Epithelial cell of prostate (primary cell): ENCODE measurements at regions not wholly inside any gene's neighbourhood (a gene's known extent, or its start where the extent isn't known, plus 50 kb on each side); places are given as distances from the start of the nearest gene placed in this dataset.

Experiments
- DNase-seq: peaks from one replicate; pipeline ENCODE4 v3.0.0-alpha.2; 2011; ENCODE audit warnings: low read depth, low spot score
- H3K27ac ChIP-seq: fragments of 450-650 bp; 2 replicates; pipeline ENCODE4 v1.5.1; 2017; ENCODE audit warnings: mild to moderate bottlenecking

GRCh38 chr17:62913991-62914570 is 52.0 kb upstream of the TANC2 start:
- no peak for DNase-seq
- no peak overlapping the region for H3K27ac ChIP-seq

DNA sequence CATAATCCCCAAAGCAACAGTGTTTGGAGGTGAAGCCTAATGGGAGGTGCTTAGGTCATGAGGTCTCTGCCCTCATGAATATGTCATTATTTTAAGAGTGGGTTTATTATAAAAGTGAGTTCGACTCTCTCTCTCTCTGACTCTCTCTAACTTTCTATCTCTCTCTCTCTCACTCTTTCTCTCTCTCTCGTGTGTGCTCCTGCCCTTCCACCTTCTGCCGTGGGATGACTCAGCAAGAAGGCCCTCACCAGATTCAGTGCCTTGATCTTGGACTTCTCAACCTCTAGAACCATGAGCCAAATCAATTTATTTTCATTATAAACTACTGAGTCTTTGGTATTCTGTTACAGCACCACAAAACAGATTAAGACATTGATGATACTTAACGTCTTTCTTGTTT is 53.7 kb upstream of the TANC2 start:
- DNase-seq: no peak
- H3K27ac ChIP-seq: no peak overlapping the region

DNA sequence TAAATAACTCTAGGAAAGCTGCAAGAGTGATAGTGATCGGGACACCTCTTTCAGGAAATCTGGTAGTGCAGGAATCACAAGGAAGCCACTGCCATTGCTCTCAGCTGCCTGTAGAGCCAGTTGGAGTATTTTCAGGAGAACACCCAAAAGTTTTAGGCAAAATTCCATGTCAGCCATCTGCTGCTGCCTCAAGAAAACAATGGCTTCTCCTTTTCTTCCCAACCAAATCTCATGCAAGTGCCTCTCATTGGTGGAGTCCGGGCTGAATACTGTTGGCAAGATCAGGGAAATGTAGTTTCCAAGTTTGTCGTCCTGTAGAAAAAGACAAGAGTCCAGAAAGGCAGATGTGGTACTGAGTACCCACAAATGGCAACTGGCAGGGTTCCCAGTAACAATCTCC is 54.9 kb upstream of the TANC2 start:
- DNase-seq: no peak
- no peak overlapping the region for H3K27ac ChIP-seq

GRCh38 chr17:62910277-62910676 is 55.8 kb upstream of the TANC2 start:
- no peak for DNase-seq
- no peak overlapping the region for H3K27ac ChIP-seq

DNA sequence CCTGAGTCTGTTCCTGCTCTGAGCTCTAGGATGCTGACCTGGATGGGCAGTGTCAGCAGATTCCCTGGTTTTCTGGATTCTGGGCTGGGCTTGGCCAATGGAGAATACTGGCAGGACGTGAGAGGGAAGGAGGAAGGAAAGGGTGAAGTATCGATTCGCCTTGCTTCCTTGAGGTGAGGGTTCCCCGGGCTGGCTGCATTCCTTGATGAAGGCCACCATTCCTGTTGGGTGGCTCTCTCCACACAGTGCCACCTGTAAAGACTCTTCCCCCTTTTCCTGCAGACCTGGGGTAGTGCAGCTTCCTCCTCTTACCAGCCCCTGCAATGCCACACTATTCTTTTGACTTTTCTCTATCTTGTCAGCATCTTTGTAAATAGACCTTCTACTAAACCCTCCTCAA is 58.1 kb upstream of the TANC2 start:
- no peak for DNase-seq

DNA sequence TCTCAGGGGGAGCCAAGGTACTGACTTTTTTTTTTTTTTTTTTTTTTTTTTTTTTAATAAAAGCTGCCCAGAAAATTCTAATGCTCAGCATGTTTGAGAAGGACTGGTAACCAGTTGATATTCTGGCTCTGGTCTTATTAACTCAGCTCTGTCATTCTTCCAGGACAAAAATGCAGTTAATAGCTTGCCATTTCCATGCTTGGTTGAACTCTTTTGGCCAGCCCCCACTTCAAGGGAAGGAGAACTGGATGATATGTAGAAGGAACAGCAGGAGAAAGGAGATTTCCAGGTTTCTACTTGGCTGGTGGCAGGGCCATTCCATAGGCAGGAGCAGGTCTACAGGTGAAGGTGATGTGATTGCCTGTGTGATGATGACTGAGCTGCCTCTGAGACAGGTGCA is 59.2 kb upstream of the TANC2 start:
- no peak for DNase-seq

More for the DNA sequence above, 58.1 kb upstream of the TANC2 start:
- no peak overlapping the region for H3K27ac ChIP-seq

GRCh38 chr17:62905233-62905632 is 60.8 kb upstream of the TANC2 start:
- no peak for DNase-seq
- no peak overlapping the region for H3K27ac ChIP-seq

More for the DNA sequence above, 59.2 kb upstream of the TANC2 start:
- H3K27ac ChIP-seq: no peak overlapping the region

GRCh38 chr17:62902531-62903220 is 63.4 kb upstream of the TANC2 start:
- H3K27ac ChIP-seq: no peak overlapping the region
- no peak for DNase-seq

DNA sequence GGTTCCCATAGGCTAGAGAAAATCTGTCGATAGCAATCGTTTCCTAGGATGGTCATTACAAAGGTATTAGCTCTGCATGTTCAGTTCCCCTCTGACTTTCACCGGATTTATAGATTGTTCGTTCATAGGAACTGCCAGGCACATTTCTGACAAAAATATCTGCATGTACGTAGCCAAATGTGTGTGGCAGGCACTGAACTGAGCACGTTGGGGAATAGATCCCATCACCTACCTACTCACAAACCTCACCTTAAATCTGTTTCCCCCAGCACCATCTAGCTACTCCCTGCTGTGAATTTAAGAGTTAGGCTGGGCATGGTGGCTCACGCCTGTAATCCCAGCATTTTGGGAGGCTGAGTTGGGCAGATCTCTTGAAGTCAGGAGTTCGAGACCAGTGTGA is 64.5 kb upstream of the TANC2 start:
- no peak overlapping the region for H3K27ac ChIP-seq
- DNase-seq: no peak

DNA sequence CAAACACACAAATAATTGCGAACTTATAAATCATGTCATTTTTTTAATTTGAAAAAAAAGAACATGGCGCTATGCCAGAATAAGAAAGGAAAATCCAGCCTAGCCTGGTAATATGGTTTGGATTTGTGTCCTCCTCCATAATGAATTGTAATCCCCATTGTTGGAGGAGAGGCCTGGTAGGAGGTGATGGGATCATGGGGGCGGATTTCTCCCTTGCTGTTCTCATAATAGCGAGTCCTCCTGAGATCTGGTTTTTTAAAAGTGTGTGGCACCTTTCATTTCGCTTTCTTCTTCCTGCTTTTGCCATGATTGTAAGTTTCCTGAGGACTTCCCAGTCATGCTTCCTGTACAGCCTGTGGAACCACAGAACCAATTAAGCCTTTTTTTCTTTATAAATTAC is 65.9 kb upstream of the TANC2 start:
- H3K27ac ChIP-seq: no peak overlapping the region
- DNase-seq: no peak

DNA sequence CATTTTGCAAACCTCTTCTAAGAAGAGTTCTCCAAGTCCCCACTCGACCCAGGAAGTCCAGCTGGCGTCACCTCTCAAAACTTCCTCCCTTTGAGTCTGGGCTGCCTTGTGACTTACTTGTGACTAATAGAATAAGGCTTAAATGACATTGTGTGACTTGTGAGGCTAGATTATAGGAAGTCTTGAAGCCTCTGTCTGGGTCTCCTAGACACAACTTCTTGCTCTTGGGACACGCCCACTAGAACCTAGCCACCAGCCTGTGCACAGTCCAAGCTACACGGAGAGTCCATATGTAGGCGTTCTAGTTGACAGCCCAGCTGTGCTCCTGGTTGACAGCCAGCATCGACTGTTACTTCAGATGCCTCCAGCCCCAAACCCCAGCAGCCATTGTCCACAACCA is 66.7 kb upstream of the TANC2 start:
- no peak overlapping the region for H3K27ac ChIP-seq
- no peak for DNase-seq

DNA sequence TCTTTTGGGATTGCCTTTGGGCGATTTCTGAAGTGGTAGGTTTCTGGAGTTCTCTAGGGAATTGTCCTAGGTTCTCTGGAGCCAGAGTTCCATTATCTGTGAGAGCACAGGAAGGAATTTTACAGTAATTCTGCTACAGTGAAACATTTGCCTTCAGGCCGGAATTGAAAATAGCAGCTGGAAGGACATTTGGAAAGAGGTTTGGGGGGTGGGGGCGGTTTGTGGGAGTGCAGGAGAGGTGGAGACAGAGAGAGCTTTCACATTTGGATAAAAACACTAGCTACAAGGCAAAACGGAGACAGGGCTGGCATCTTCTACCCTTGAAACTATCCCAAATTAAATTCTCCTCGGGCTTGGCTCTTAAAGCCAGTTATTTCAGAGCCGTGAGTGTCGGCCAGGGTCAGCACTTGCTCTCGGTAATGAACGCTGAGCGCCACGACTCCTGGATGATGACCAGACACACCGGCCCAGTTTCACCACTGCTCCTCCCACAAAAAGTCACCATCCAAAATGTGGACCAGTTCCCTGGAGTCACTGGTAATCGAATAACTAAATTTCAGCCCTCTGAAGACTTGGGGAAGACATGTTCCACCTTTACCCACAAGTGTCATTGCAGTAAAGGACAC is 67.7 kb upstream of the TANC2 start:
- DNase-seq: no peak
- H3K27ac ChIP-seq: no peak overlapping the region

- no peak overlapping the region for H3K27ac ChIP-seq
- DNase-seq: no peak
Observed at GRCh38 chr17:62897706-62898105, 68.3 kb upstream of the TANC2 start.

- peak overlapping the region; percentile 77 for H3K27ac ChIP-seq
- DNase-seq: no peak
Observed at GRCh38 chr17:62895320-62896301, 70.4 kb upstream of the TANC2 start.

- peak overlapping the region; percentile 93 for H3K27ac ChIP-seq
- DNase-seq: peak; percentile 96
Observed at GRCh38 chr17:62892870-62893338, 73.1 kb upstream of the TANC2 start.

DNA sequence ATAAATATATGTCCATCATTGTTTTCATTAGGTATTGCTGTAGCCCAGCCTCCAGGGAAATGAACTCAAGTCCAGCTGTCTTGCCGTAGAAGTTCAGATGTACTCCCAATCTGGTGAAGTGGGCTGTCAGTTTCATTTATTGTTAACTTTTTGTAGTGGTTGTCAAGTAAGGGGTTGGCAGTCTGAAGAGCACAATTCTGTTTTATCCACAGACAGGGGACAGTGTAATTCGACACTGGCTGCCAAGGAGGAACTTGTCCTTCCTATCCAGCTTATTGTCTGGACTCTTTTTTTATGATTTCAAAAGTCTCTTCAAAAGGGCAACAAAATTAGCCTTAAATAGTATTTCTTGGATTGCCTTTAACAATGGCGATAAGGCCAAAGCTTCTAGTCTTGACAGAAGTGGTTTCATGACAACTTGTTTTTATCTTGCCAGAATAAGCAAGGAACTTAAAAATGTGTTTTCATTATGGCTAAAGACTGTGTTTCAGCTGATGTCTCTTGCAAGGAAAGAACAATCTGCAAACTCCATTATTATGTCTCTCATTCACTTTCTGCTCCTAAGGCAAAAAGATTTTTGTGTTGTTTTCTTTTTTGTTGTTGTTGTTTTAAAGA is 73.9 kb upstream of the TANC2 start:
- peak overlapping the region; percentile 93 for H3K27ac ChIP-seq
- no peak for DNase-seq

- no peak for DNase-seq
- peak overlapping the region; percentile 93 for H3K27ac ChIP-seq
Observed at GRCh38 chr17:62891659-62892058, 74.4 kb upstream of the TANC2 start.

DNA sequence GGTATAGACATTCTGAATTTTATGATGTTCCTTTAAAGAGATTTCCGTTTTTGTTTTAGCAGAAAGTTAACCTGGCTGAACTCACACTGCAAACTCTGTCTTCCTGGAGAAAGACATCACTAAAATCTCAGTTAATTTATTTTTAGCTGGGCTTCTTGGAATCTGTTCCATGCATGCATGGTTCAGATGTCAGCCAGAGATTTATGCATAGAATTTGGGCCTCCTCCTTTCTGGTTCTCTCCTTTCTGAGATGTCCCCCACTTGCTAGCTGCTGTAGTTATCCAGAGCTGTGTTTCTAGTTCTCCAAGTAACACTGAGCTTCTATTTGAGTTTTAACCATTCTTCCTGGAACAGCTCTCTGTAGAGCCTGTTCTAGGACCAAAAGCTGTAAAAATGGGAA is 77.3 kb upstream of the TANC2 start:
- no peak for DNase-seq
- H3K27ac ChIP-seq: peak overlapping the region; percentile 33

DNA sequence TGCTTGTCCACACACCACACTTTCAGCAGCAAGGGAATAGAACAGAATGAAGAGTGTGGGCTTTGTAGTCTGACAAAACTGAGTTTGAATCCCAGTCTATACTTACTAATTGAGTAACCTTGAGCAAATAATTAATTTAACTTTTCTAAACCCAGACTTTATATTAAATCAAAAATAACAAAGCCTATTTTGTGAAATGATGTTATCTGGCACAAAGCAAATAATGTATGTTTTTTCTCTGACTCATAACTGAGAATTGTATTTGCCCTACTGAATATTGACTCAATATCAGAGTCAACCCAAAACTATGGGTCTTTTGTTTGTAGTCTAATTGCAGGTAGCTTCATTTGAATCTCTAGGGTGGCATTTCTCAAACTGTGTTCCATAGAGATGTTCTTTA is 77.9 kb upstream of the TANC2 start:
- DNase-seq: no peak
- H3K27ac ChIP-seq: peak overlapping the region; percentile 33

GRCh38 chr17:62887437-62887836 is 78.6 kb upstream of the TANC2 start:
- no peak overlapping the region for H3K27ac ChIP-seq

More at GRCh38 chr17:62887437-62887836, 78.6 kb upstream of the TANC2 start:
- DNase-seq: no peak
